ENCODE measurements at regions not wholly inside any gene's neighbourhood (a gene's known extent, or its start where the extent isn't known, plus 50 kb on each side); places are given as distances from the start of the nearest gene placed in this dataset.

GRCh38 chr10:10368951-10369576 is 648.6 kb upstream of the CELF2 start (continued):
- TF ChIP-seq SP1 (IDR thresholded peaks at IDR 0.05) (no peak), MAX (IDR thresholded peaks at IDR 0.05) (no peak), TAF1 (conservative IDR thresholded peaks at IDR 0.05) (no peak)

- Histone ChIP-seq H3K27me3 (ENCODE audit: control insufficient read depth in 4 of 4, insufficient read depth in 4 of 4, low read length in 3 of 4) (no peaks in the 10 kb centered on the region), H3K4me1 (ENCODE audit: control insufficient read depth in 4 of 4, insufficient read depth in 4 of 4, low read length in 3 of 4) (no peaks in the 10 kb centered on the region), H3K4me3 (ENCODE audit: low read depth in 1 of 3, low read length in 3 of 3) (no peak overlapping the region), H3K9ac (ENCODE audit: low read depth in 1 of 2, low read length in 2 of 2) (no peak overlapping the region), H3K36me3 (ENCODE audit: control insufficient read depth in 4 of 4, insufficient read depth in 3 of 4, low read depth in 1 of 4, low read length in 3 of 4) (no peaks in the 10 kb centered on the region), H3K27ac (ENCODE audit: low read depth in 1 of 2, low read length in 2 of 2) (no peak overlapping the region), H3K9me3 (ENCODE audit: control insufficient read depth in 4 of 4, low read length in 3 of 4) (peaks cover 0 to 3% (median under 1%) of the 10 kb centered on the region in 4 donors)
- TF ChIP-seq HNF4G (IDR thresholded peaks at IDR 0.05) (no peak), RXRA (IDR thresholded peaks at IDR 0.05) (no peak)
- DNase-seq (ENCODE audit: low spot score) = no peak
Measured at GRCh38 chr10:10385831-10386230, 631.8 kb upstream of the CELF2 start.

- TF ChIP-seq, protein P1, sequence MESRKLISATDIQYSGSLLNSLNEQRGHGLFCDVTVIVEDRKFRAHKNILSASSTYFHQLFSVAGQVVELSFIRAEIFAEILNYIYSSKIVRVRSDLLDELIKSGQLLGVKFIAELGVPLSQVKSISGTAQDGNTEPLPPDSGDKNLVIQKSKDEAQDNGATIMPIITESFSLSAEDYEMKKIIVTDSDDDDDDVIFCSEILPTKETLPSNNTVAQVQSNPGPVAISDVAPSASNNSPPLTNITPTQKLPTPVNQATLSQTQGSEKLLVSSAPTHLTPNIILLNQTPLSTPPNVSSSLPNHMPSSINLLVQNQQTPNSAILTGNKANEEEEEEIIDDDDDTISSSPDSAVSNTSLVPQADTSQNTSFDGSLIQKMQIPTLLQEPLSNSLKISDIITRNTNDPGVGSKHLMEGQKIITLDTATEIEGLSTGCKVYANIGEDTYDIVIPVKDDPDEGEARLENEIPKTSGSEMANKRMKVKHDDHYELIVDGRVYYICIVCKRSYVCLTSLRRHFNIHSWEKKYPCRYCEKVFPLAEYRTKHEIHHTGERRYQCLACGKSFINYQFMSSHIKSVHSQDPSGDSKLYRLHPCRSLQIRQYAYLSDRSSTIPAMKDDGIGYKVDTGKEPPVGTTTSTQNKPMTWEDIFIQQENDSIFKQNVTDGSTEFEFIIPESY (IDR thresholded peaks at IDR 0.05) = no peak
- TF ChIP-seq RXRA (IDR thresholded peaks at IDR 0.05) (no peak), NR2F2 (IDR thresholded peaks at IDR 0.05) (no peak), SP1 (IDR thresholded peaks at IDR 0.05) (no peak), MAX (IDR thresholded peaks at IDR 0.05) (no peak), FOXA1 (IDR thresholded peaks at IDR 0.05) (no peak), TAF1 (conservative IDR thresholded peaks at IDR 0.05) (no peak), GABPA (IDR thresholded peaks at IDR 0.05 in 1 of 2, conservative IDR thresholded peaks at IDR 0.05 in 1 of 2) (no peak), HNF4A (conservative IDR thresholded peaks at IDR 0.05) (no peak), RAD21 (IDR thresholded peaks at IDR 0.05) (no peak)
- TF ChIP-seq, protein P2, sequence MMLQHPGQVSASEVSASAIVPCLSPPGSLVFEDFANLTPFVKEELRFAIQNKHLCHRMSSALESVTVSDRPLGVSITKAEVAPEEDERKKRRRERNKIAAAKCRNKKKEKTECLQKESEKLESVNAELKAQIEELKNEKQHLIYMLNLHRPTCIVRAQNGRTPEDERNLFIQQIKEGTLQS (IDR thresholded peaks at IDR 0.05) = no peak
- TF ChIP-seq, protein P3, sequence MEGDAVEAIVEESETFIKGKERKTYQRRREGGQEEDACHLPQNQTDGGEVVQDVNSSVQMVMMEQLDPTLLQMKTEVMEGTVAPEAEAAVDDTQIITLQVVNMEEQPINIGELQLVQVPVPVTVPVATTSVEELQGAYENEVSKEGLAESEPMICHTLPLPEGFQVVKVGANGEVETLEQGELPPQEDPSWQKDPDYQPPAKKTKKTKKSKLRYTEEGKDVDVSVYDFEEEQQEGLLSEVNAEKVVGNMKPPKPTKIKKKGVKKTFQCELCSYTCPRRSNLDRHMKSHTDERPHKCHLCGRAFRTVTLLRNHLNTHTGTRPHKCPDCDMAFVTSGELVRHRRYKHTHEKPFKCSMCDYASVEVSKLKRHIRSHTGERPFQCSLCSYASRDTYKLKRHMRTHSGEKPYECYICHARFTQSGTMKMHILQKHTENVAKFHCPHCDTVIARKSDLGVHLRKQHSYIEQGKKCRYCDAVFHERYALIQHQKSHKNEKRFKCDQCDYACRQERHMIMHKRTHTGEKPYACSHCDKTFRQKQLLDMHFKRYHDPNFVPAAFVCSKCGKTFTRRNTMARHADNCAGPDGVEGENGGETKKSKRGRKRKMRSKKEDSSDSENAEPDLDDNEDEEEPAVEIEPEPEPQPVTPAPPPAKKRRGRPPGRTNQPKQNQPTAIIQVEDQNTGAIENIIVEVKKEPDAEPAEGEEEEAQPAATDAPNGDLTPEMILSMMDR (IDR thresholded peaks at IDR 0.05; ENCODE audit: low read depth, low read length, missing input control) = no peak
- Histone ChIP-seq H3K4me1 (ENCODE audit: control insufficient read depth in 4 of 4, insufficient read depth in 4 of 4, low read length in 3 of 4) (no peaks in the 10 kb centered on the region), H3K9me3 (ENCODE audit: control insufficient read depth in 4 of 4, low read length in 3 of 4) (peaks cover 0 to 1% (median 0%) of the 10 kb centered on the region in 4 donors), H3K27me3 (ENCODE audit: control insufficient read depth in 4 of 4, insufficient read depth in 4 of 4, low read length in 3 of 4) (no peaks in the 10 kb centered on the region), H3K4me3 (ENCODE audit: low read depth in 1 of 3, low read length in 3 of 3) (no peak overlapping the region), H3K36me3 (ENCODE audit: control insufficient read depth in 4 of 4, insufficient read depth in 3 of 4, low read depth in 1 of 4, low read length in 3 of 4) (no peaks in the 10 kb centered on the region), H3K9ac (ENCODE audit: low read depth in 1 of 2, low read length in 2 of 2) (no peak overlapping the region), H3K27ac (ENCODE audit: low read depth in 1 of 2, low read length in 2 of 2) (no peak overlapping the region)
- WGBS = 90% methylated on average over 4 of the region's 4 CpGs
- DNase-seq (ENCODE audit: low spot score) = no peak
Measured at GRCh38 chr10:10389182-10389581, 628.5 kb upstream of the CELF2 start.
